Vagina (tissue), 2 donors: ENCODE measurements at regions not wholly inside any gene's neighbourhood (a gene's known extent, or its start where the extent isn't known, plus 50 kb on each side); places are given as distances from the start of the nearest gene placed in this dataset.

Experiments used
- CTCF ChIP-seq, 3 experiments: fragments of 450-650 bp in 2 of 3; fragments of 200-600 bp in 1 of 3; sonication (generic) in 1 of 3; IDR thresholded peaks; one replicate each; pipeline ENCODE4 v1.5.1; 2017 to 2019; ENCODE audit warnings: antibody characterized with exemption in 3 of 3, mild to moderate bottlenecking in 2 of 3, moderate library complexity in 2 of 3
- POLR2A ChIP-seq, 2 donors: fragments of 450-650 bp; IDR thresholded peaks; one replicate each; pipeline ENCODE4 v1.6.1; 2017; ENCODE audit warnings: antibody characterized with exemption in 2 of 2, mild to moderate bottlenecking in 2 of 2, moderate library complexity in 2 of 2

GRCh38 chrX:574251-574650 is 56.3 kb upstream of the SHOX start:
- TF ChIP-seq CTCF (IDR thresholded peaks at IDR 0.05) (no peak), POLR2A (IDR thresholded peaks at IDR 0.05) (no peak)
